Fibroblast of villous mesenchyme (primary cell): ENCODE measurements at regions not wholly inside any gene's neighbourhood (a gene's known extent, or its start where the extent isn't known, plus 50 kb on each side); places are given as distances from the start of the nearest gene placed in this dataset.

Source experiments
- DNase-seq: peaks from one replicate; pipeline ENCODE4 v3.0.0-alpha.2; 2010; ENCODE audit warnings: low read depth
- H3K4me3 ChIP-seq: 2 replicates; pipeline ENCODE4 v1.5.1; 2011; ENCODE audit warnings: low read depth, mild to moderate bottlenecking, low read length
- TF ChIP-seq, protein P1 (sequence below): IDR thresholded peaks from 2 replicates; pipeline ENCODE4 v1.5.1; 2012; ENCODE audit warnings: low read depth, mild to moderate bottlenecking, low read length; ENCODE audit not compliant: insufficient read depth

DNA sequence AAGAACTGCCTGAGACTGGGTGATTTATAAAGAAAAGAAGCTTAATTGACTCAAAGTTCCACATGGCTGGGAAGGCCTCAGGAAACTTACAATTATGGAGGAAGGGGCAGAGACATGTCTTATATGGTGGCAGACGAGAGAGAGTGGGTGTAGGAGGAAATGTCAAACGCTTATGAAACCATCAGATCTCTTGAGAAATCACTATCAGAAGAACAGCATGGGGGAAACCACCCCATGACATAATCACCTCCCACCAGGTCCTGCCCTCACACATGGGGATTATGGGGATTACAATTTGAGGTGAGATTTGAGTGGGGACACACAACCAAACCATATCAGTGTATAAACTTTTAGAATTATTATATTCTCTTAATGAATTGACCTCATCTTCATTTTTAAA, 335.9 kb upstream of the DPYD start:
- TF ChIP-seq, protein P1, sequence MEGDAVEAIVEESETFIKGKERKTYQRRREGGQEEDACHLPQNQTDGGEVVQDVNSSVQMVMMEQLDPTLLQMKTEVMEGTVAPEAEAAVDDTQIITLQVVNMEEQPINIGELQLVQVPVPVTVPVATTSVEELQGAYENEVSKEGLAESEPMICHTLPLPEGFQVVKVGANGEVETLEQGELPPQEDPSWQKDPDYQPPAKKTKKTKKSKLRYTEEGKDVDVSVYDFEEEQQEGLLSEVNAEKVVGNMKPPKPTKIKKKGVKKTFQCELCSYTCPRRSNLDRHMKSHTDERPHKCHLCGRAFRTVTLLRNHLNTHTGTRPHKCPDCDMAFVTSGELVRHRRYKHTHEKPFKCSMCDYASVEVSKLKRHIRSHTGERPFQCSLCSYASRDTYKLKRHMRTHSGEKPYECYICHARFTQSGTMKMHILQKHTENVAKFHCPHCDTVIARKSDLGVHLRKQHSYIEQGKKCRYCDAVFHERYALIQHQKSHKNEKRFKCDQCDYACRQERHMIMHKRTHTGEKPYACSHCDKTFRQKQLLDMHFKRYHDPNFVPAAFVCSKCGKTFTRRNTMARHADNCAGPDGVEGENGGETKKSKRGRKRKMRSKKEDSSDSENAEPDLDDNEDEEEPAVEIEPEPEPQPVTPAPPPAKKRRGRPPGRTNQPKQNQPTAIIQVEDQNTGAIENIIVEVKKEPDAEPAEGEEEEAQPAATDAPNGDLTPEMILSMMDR: no peak
- DNase-seq: no peak
- H3K4me3 ChIP-seq: no peak overlapping the region

DNA sequence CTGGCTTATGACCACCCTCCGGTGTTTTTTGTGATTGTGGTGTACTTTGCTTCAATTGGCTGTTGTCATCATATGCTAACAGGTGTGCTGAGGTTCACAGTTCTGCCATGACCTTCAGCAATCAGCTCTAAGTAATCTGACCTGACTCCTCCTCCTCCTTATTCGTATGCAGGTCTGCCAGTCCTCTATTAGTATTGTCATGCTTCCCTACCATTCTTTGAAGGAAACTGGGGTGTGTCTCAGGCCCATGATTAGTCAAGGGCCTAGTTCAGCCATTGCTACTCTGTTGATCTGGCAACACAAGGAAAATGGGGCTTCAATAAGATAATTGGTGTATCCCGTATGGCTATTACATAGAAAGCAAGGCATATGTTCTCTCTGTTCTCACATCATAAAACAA, 332.3 kb upstream of the DPYD start:
- TF ChIP-seq, protein P1: no peak
- no peak overlapping the region for H3K4me3 ChIP-seq
- DNase-seq: no peak

DNA sequence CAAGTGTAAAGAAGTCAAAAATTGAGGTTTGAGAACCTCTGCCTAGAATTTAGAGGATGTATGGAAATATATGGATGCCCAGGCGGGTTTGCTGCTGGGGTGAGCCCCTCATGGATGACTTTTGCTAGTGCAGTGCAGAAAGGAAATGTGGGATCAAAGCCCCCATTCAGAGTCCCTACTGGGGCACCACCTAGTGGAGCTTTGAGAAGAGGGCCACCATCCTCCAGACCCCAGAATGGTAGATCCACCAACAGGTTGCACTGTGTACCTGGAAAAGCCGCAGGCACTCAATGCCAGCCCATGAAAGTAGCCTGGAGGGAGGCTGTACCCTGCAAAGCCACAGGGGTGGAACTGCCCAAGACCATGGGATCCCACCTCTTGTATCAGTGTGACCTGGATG, 330.7 kb upstream of the DPYD start:
- no peak overlapping the region for H3K4me3 ChIP-seq
- no peak for DNase-seq
- TF ChIP-seq, protein P1: no peak

DNA sequence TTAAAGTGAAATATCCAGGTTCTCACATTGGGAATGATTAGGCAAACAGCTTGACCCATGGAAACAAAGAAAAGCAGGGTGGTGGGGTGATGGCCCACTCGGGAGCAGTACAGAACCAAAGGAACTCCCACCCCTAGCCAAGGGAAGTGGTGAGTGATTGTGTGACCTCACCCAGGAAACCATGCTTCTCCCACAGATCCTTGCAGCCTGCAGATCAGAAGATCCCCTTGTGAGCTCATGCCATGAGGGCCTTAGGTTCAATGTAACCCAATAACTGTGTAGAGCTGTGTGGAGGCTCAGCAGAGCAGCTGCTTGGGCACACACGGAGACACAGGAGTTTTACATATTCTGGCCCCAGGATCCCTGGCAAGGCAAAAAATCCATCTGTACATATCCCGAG, 311.8 kb upstream of the DPYD start:
- H3K4me3 ChIP-seq: no peak overlapping the region
- no peak for DNase-seq

DNA sequence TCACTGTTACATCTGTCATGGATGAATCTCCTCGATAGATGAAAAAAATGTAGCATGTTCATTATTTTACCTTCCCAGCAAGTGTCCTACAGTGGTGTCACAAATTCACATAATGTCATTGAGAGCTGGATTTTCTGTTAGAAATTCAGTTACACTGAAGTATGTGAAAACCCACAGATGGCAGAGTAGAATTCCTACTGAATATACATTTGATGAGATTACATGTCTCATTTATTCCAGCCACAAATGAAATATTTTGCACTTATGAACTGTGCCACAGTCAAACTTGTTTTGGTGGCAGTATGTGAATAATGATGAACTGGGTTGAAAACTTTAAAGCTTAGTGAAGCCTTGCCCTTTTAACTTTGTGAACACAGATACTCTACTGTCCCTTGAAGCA, 301.9 kb upstream of the DPYD start:
- TF ChIP-seq, protein P1: no peak
- no peak overlapping the region for H3K4me3 ChIP-seq
- no peak for DNase-seq

More for the DNA sequence above, 311.8 kb upstream of the DPYD start:
- TF ChIP-seq, protein P1: no peak

DNA sequence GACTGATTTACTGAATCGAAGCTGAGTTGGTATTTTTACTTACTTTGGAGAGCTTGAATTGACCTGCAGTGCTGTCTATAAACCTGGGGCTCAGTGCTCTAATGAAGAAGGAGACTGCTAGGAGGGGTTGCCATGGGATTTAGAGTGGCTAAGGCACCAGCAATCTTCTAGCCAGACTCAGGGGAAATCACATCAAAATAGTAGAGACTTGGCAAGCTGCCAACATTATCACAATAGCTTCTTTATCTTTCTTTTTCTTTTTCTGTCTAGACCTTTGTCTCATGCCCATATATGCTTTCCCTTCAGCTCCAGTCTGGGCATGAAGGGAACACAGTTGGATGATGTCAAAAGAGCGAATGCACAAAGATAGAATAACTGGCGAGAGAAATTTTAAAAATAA, 301.1 kb upstream of the DPYD start:
- TF ChIP-seq, protein P1: no peak
- no peak for DNase-seq

DNA sequence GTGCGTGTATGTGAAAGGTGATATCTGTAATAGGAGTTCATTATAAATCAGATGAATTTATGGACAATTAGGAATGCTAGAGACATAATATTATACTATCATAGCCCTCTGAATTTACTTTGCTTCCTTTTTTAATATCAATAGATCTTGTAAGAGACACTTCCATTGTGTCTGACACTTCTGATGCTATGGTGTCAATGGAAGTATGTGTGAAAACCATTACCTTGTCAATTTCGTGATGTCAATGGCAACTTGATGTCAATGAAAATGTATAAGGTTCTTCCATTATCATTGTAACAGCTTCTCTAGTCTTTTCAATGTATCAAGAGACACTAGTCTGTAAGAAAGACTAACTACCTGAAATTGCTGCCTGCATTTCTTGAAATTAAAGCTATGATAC, 296.8 kb upstream of the DPYD start:
- TF ChIP-seq, protein P1: no peak
- no peak for DNase-seq
- no peak overlapping the region for H3K4me3 ChIP-seq

More for the DNA sequence above, 301.1 kb upstream of the DPYD start:
- no peak overlapping the region for H3K4me3 ChIP-seq
